ENCODE measurements at regions not wholly inside any gene's neighbourhood (a gene's known extent, or its start where the extent isn't known, plus 50 kb on each side); places are given as distances from the start of the nearest gene placed in this dataset.
"Not testable (repeated sequence)": the region's sequence is repeated elsewhere in the genome, so short reads cannot be mapped to it uniquely, and the experiment has no call there.

- Mint-ChIP-seq H3K4me3 (no peak overlapping the region), H3K9me3 (peaks cover 0 to 4% (median 0%) of the 10 kb centered on the region in 3 donors), H3K36me3 (no peaks in the 10 kb centered on the region), H3K27ac (no peak overlapping the region), H3K4me1 (peaks cover 0 to 1% (median 0%) of the 10 kb centered on the region in 3 donors), H3K27me3 (no peaks in the 10 kb centered on the region)
These were observed 575.1 kb downstream of the EPHA3 start for GRCh38 chr3:89682556-89682955.

- no peaks in the 10 kb centered on the region for H3K27me3 Mint-ChIP-seq
- peaks cover 0 to 4% (median 0%) of the 10 kb centered on the region in 3 donors for H3K9me3 Mint-ChIP-seq
- H3K27ac Mint-ChIP-seq: no peak overlapping the region
- no peak overlapping the region for H3K4me3 Mint-ChIP-seq
- no peaks in the 10 kb centered on the region for H3K4me1 Mint-ChIP-seq
- no peaks in the 10 kb centered on the region for H3K36me3 Mint-ChIP-seq
These were observed 578.3 kb downstream of the EPHA3 start for GRCh38 chr3:89685731-89686130.

DNA sequence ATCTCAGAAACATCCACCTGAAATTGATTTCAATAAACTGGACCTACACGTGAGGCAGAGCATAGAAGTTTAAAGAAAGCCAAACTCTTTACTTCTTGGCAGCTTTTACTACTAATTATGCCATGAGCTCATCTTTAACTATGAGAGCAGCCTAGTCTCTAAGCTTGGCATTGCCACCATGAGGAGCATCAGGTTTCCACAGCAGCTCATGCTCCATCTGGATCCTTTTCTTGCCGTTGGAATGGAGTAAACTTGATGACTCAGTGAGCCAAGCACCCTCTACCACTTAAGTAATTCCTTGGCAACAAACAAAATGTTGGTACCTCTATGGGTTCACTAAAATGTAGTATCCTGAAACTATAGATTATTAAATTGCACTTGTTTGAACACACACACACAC lies 583.2 kb downstream of the EPHA3 start:
- Mint-ChIP-seq H3K27ac (no peak overlapping the region), H3K9me3 (no peaks in the 10 kb centered on the region), H3K4me1 (no peaks in the 10 kb centered on the region), H3K27me3 (no peaks in the 10 kb centered on the region), H3K4me3 (no peak overlapping the region), H3K36me3 (no peaks in the 10 kb centered on the region)

DNA sequence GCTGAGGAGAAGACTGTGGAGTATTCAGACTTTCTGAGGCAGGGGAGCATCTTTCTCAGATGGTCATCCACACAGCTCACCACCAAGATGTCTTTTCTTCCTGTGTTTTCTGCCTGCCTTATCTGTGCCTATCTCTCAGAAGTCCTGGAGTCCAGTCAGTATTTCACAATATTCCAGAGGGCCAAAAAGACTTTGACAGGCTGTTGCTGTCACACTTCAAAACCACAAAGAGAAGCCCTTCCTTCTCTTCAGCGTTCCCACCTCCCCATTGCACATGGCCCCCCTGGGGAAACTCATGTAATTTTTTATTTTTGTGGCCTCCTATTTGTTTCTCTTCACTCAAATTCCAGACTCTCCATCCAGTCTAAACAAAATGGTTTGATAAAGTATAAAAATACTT lies 585.2 kb downstream of the EPHA3 start:
- Mint-ChIP-seq H3K4me1 (no peaks in the 10 kb centered on the region), H3K4me3 (no peak overlapping the region), H3K27ac (no peak overlapping the region), H3K27me3 (no peaks in the 10 kb centered on the region), H3K36me3 (no peaks in the 10 kb centered on the region), H3K9me3 (no peaks in the 10 kb centered on the region)

DNA sequence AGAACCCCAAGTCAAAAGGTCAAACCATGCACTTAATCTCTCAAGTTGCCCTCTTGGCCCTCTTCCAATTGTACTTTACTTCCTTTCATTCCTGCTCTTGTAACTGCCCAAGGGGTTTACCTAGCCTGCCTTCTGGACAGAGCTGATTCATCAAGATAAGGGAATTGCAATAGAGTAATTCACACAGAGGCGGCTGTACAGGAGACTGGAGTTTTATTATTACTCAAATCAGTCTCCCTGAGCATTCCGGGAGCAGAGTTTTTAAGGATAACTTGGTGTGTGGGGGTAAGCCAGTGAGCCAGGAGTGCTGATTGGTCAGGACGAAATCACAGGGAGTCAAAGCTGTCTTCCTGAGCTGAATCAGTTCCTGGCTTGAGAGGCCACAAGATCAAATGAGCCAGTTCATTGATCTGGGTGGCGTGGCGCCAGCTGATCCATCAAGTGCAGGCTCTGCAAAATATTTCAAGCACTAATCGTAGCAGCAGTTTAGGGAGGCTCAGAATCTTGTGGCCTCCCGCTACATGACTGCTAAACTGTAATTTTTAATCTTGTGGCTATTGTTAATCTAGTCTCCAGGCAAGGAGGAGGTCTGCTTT lies 590.0 kb downstream of the EPHA3 start:
- Mint-ChIP-seq H3K4me3 (no peak overlapping the region), H3K4me1 (no peaks in the 10 kb centered on the region), H3K9me3 (peaks cover 0 to 10% (median 4%) of the 10 kb centered on the region in 3 donors)

DNA sequence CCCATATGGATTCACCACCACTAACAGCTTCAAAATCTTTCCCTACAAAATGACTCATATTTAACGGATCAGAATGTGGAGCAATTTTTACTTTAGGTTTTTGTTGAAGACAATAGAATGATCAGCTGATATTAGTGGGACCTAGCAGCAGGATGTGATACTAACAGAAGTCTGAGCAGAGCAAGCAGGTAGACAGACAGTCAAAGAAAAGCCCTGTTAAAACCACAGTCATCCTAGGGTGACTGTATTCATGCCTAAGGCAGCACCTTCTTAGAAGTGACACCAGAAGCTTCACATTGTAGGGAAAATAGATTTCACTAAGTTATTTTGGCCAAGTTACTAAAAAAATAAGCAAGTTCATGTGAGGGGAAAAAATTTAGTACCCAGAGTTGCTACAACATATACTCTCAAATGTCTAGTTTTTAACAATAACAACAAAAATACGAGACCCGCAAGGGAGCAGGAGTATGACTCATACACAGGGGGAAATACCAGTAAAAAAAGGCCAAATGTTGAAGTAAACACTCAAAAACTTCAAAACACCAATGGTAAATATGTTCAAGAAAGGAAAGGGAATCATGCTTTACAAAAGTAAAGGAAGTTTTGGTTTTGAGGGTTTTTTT lies 590.9 kb downstream of the EPHA3 start:
- Mint-ChIP-seq H3K4me3 (no peak overlapping the region), H3K27ac (no peak overlapping the region), H3K9me3 (peaks cover 0 to 10% (median 4%) of the 10 kb centered on the region in 3 donors), H3K27me3 (no peaks in the 10 kb centered on the region), H3K4me1 (no peaks in the 10 kb centered on the region), H3K36me3 (no peaks in the 10 kb centered on the region)

More for the DNA sequence above, 590.0 kb downstream of the EPHA3 start:
- H3K27me3 Mint-ChIP-seq: no peaks in the 10 kb centered on the region
- H3K36me3 Mint-ChIP-seq: no peaks in the 10 kb centered on the region
- no peak overlapping the region for H3K27ac Mint-ChIP-seq

DNA sequence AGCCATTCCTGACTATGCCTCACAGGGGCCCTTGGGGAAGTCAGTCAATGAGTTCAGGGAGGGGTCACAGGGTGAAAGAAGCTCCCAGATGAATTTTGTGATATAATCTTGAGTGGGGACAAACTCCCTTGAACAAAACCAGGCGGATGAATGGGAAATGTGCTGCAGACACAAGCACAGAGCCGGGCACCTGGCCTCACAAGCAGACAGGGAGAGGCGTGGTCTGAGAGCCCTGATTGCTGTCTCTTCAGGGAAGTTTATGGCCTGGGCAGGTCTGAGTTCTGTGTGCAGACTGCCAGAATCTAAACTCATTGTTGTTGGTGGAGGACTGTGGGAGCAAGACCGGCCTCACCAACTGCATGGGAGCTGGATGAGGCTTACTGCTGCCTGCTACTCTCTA lies 591.8 kb downstream of the EPHA3 start:
- Mint-ChIP-seq H3K36me3 (no peaks in the 10 kb centered on the region), H3K9me3 (peaks cover 0 to 10% (median 4%) of the 10 kb centered on the region in 3 donors), H3K4me1 (no peaks in the 10 kb centered on the region), H3K27ac (no peak overlapping the region), H3K27me3 (no peaks in the 10 kb centered on the region), H3K4me3 (no peak overlapping the region)

GRCh38 chr3:89699771-89700170 lies 592.4 kb downstream of the EPHA3 start:
- peaks cover 0 to 10% (median 4%) of the 10 kb centered on the region in 3 donors for H3K9me3 Mint-ChIP-seq
- H3K4me1 Mint-ChIP-seq: no peaks in the 10 kb centered on the region
- no peaks in the 10 kb centered on the region for H3K27me3 Mint-ChIP-seq
- H3K27ac Mint-ChIP-seq: no peak overlapping the region
- no peak overlapping the region for H3K4me3 Mint-ChIP-seq
- no peaks in the 10 kb centered on the region for H3K36me3 Mint-ChIP-seq

DNA sequence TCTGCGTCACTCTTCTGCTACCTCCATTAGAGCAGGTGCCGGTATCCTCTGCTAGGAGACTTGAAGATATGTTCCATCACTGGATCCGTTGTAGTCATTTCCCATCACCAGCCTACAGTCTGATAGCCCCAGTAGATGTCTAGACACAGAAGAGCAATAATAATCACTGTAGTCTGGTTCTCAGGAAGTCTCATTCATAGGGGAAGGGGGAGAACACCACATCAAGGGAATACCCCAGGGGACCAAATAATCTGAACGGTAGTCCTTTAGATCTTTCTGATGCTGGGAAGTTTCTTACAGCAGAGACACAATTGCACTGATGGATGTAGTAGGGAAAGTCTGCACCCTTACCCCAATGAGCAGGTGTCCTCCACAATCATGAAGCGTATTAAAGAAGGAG lies 595.0 kb downstream of the EPHA3 start:
- Mint-ChIP-seq H3K4me3 (peak overlapping the region in 1 of 4 donors; percentile 30), H3K27ac (no peak overlapping the region), H3K4me1 (no peaks in the 10 kb centered on the region), H3K9me3 (peaks cover 1 to 10% (median 8%) of the 10 kb centered on the region in 3 donors), H3K27me3 (no peaks in the 10 kb centered on the region), H3K36me3 (no peaks in the 10 kb centered on the region)

DNA sequence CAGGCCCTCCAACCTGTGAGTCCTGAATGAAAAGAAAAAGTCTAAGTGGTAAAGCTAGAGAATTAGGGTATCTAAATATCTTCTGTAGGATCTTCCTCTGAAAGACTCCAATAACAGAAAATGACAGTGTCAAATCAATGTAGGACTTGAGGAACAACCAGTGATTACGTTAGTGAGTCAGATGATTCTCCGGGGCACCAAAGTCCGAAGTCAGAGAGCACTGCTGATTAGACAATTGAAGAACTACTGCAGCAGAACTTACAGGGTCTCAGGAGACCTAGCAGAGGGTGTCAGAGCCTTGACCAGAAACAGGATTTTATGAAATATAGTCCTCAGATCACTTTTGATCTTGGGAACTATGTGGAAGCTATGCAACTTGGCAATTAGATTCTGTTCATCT lies 605.8 kb downstream of the EPHA3 start:
- Mint-ChIP-seq H3K4me3 (no peak overlapping the region), H3K9me3 (peaks cover 4 to 7% (median 6%) of the 10 kb centered on the region in 3 donors), H3K36me3 (no peaks in the 10 kb centered on the region), H3K4me1 (peaks cover 0 to 3% (median 0%) of the 10 kb centered on the region in 3 donors), H3K27ac (no peak overlapping the region), H3K27me3 (no peaks in the 10 kb centered on the region)

DNA sequence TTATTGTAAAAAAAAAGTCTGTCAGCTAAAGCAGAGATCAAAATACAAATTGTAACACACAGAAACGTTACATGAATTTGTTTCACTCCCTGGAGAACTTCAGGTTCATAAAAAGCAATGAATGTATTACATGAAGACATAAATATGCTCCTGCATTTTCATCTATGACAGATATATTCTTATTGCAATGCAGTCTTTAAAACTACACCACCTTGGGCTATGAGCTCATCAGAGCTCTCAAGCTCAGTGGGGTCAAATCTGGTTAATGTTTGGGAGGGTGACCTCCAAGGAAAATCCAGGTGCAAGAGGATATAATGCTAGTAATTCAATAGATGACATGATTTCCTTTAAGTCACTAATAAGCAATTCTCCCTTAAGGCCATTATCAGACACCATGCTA lies 606.8 kb downstream of the EPHA3 start:
- H3K4me3 Mint-ChIP-seq: no peak overlapping the region
- H3K27me3 Mint-ChIP-seq: no peaks in the 10 kb centered on the region
- no peaks in the 10 kb centered on the region for H3K36me3 Mint-ChIP-seq
- peaks cover 4 to 7% (median 4%) of the 10 kb centered on the region in 3 donors for H3K9me3 Mint-ChIP-seq
- peaks cover 0 to 3% (median 0%) of the 10 kb centered on the region in 3 donors for H3K4me1 Mint-ChIP-seq
- no peak overlapping the region for H3K27ac Mint-ChIP-seq

DNA sequence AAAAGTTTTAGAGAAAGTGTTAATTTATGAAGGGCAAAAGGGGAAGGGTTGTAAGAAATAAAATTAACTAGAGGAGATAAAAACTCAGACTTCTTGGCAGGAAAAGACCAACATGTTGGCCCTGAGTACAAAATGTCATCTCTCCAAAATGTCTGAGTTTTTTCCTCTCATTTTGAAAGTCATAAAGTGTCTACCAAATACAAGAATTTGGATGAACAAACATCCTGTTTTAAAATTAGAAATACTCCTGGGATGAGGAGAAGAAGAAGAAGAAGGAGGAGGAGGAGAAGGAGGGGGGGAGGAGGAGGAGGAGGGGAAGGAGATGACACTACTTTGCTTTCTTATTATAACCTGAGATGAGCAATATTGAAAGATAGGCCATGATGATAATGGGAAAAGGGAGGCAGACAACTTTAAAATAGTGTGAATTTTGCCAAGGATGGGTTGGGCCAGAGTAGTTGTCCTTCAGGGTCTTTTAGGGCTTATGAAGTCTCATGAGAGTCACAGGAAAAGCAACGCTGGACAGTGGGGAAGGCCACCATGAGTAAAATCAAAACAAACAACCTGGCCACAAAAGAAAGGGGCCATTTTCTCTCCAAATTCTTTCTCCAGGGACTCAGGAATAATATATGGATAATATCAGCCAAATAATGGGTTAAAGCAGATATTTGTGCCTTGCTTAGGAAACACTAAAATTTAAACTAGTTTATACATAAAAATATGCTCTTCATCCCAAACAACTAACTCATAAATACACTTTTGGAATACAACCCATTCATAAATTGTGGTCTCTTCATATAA lies 632.9 kb downstream of the EPHA3 start:
- Mint-ChIP-seq H3K27me3 (no peaks in the 10 kb centered on the region), H3K4me3 (no peak overlapping the region), H3K9me3 (peaks cover 0 to 11% (median 4%) of the 10 kb centered on the region in 3 donors), H3K4me1 (no peaks in the 10 kb centered on the region), H3K36me3 (no peaks in the 10 kb centered on the region), H3K27ac (no peak overlapping the region)

DNA sequence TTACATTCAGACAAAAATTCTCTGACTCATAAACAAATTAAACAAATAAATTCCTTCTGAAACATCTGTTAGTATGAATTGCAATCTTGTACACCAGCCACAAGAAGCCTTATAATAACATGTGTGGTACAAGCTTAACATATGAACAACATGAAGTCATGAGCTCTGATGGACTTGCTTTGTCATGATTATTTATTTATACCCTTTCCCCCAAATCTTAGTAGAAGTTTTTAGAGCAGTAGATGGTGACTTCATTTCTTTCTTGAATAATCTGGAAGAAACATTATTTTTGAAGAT lies 633.4 kb downstream of the EPHA3 start:
- Mint-ChIP-seq H3K27me3 (no peaks in the 10 kb centered on the region), H3K9me3 (peaks cover 0 to 15% (median 4%) of the 10 kb centered on the region in 3 donors), H3K4me3 (no peak overlapping the region), H3K36me3 (no peaks in the 10 kb centered on the region), H3K27ac (no peak overlapping the region), H3K4me1 (no peaks in the 10 kb centered on the region)

- Mint-ChIP-seq H3K4me1 (no peaks in the 10 kb centered on the region), H3K9me3 (peaks cover under 1 to 19% (median 5%) of the 10 kb centered on the region in 3 donors), H3K27ac (no peak overlapping the region), H3K4me3 (no peak overlapping the region), H3K27me3 (no peaks in the 10 kb centered on the region), H3K36me3 (no peaks in the 10 kb centered on the region)
These were observed 635.1 kb downstream of the EPHA3 start for GRCh38 chr3:89742546-89742945.

- not testable (repeated sequence) for H3K27ac Mint-ChIP-seq, H3K27me3 Mint-ChIP-seq, H3K36me3 Mint-ChIP-seq, H3K4me1 Mint-ChIP-seq, H3K4me3 Mint-ChIP-seq
- H3K9me3 Mint-ChIP-seq: peaks cover 4 to 14% (median 8%) of the 10 kb centered on the region in 3 donors
These were observed 640.3 kb downstream of the EPHA3 start for GRCh38 chr3:89747541-89748278.

Measured in IgD-negative memory B cell (primary cell).